ENCODE measurements at regions not wholly inside any gene's neighbourhood (a gene's known extent, or its start where the extent isn't known, plus 50 kb on each side); places are given as distances from the start of the nearest gene placed in this dataset.

- no peak for TF ChIP-seq CTCF (IDR thresholded peaks at IDR 0.05; ENCODE audit: extremely low read depth in 1 of 2, insufficient read depth in 1 of 2, low read depth in 1 of 2, low read length in 2 of 2)
- no peak for TF ChIP-seq MAX (IDR thresholded peaks at IDR 0.05; ENCODE audit: insufficient read depth, insufficient read length)
- no peak for TF ChIP-seq POLR2A (IDR thresholded peaks at IDR 0.05; ENCODE audit: low read depth, low read length)
- TF ChIP-seq EZH2 (IDR thresholded peaks at IDR 0.05; ENCODE audit: borderline replicate concordance, low read depth, low read length, severe bottlenecking), result no peak
- TF ChIP-seq JUN (IDR thresholded peaks at IDR 0.05; ENCODE audit: borderline replicate concordance, insufficient read depth, insufficient read length, low read depth), result no peak
- TF ChIP-seq POLR2AphosphoS5 (IDR thresholded peaks at IDR 0.05; ENCODE audit: insufficient read depth, low read depth, low read length), result no peak
These were observed 728.9 kb upstream of the TBX3 start for GRCh38 chr12:115412831-115413230.

All from endothelial cell of umbilical vein (primary cell).